Activated T-cell treated with anti-CD3 and anti-CD28 coated beads, Interleukin-2, amount 50 U/mL, for 72 hours (primary cell): ENCODE measurements at regions not wholly inside any gene's neighbourhood (a gene's known extent, or its start where the extent isn't known, plus 50 kb on each side); places are given as distances from the start of the nearest gene placed in this dataset.

Experiments used
- ATAC-seq, 2 donors: fragments of 150-1000 bp; cut with Tn5 transposase; replicated peaks in 1 of 2; 2 replicates each; pipeline ENCODE4 v1.10.0; 2021; ENCODE audit warnings: moderate library complexity in 2 of 2, mild to moderate bottlenecking in 1 of 2
- DNase-seq, 2 donors: peaks; one replicate each; pipeline ENCODE4 v3.0.0; 2021 to 2022; ENCODE audit warnings: mixed read lengths in 1 of 2
- H3K27ac Mint-ChIP-seq: one replicate; pipeline ENCODE4 v1.8.0; 2022; ENCODE audit warnings: mild to moderate bottlenecking, moderate library complexity, mixed read lengths
- H3K27me3 Mint-ChIP-seq: one replicate; pipeline ENCODE4 v1.8.0; 2022; ENCODE audit warnings: low read depth, mixed read lengths
- H3K36me3 Mint-ChIP-seq, 2 donors: one replicate each; pipeline ENCODE4 v1.8.0; 2022; ENCODE audit warnings: mixed read lengths in 2 of 2, mild to moderate bottlenecking in 1 of 2; ENCODE audit not compliant: insufficient read depth in 2 of 2
- H3K4me1 Mint-ChIP-seq: one replicate; pipeline ENCODE4 v1.8.0; 2022; ENCODE audit warnings: low read depth, mixed read lengths
- H3K4me3 Mint-ChIP-seq, 2 donors: one replicate each; pipeline ENCODE4 v1.8.0; 2022; ENCODE audit warnings: mild to moderate bottlenecking in 2 of 2, mixed read lengths in 2 of 2, moderate library complexity in 2 of 2
- H3K9me3 Mint-ChIP-seq, 2 donors: one replicate each; pipeline ENCODE4 v1.8.0; 2022; ENCODE audit warnings: mixed read lengths in 2 of 2

DNA sequence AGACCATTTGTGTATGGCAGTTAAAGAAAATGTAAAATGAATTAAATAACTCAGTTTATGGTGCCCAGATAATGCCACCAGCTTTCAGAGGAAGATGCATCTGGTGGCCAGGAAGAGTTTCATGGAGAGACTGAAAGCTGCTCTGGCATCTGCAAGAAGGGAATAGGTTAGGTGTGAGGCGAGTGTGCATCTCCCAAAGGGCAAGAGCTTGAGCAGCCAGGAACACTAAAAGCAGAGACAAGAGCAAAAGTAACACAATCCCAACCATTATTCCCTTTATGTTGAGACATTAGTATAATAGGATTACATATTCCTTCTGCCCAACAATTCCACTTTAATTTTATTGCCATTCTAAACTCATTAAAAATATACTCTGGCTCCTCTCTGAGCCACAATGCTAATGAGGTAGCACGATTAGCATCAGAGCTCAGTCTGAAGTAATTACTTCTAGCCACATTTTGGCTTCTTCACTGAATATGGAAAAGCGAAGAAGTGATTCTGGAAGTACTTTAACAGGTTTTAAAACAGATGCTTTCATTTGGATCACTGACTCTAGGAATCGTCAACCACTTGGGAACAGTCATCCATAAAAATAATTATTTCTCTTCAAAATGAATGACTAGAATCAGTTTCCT, 309.4 kb upstream of the TMTC1 start:
- ATAC-seq (no peak), DNase-seq (no peak)
- no peaks in the 10 kb centered on the region for H3K4me1 Mint-ChIP-seq
- H3K9me3 Mint-ChIP-seq, result no peaks in the 10 kb centered on the region
- no peak overlapping the region for H3K4me3 Mint-ChIP-seq
- no peak overlapping the region for H3K27ac Mint-ChIP-seq
- H3K27me3 Mint-ChIP-seq, result no peaks in the 10 kb centered on the region
- H3K36me3 Mint-ChIP-seq, result no peaks in the 10 kb centered on the region

DNA sequence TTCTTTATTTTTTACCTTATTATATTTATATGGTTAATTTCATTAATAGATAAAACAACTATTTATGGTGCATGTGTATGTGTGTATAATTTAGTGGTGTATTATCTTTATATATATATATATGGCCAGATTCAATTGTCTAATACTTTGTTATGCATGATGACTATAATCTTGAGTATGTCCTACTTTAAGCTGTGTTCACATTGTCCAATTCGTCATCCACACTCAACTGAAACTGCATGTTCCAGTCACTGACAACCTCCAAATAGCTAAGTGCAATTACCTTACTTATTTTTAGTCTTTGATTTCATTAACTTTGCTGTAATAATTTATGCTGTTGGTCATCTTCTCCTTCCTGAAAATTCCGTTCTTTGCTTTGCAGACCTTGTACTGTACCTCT, 306.5 kb upstream of the TMTC1 start:
- no peaks in the 10 kb centered on the region for H3K27me3 Mint-ChIP-seq
- ATAC-seq (no peak), DNase-seq (no peak)
- no peak overlapping the region for H3K4me3 Mint-ChIP-seq
- H3K4me1 Mint-ChIP-seq, result no peaks in the 10 kb centered on the region
- H3K9me3 Mint-ChIP-seq, result no peaks in the 10 kb centered on the region
- H3K36me3 Mint-ChIP-seq, result no peaks in the 10 kb centered on the region
- no peak overlapping the region for H3K27ac Mint-ChIP-seq

DNA sequence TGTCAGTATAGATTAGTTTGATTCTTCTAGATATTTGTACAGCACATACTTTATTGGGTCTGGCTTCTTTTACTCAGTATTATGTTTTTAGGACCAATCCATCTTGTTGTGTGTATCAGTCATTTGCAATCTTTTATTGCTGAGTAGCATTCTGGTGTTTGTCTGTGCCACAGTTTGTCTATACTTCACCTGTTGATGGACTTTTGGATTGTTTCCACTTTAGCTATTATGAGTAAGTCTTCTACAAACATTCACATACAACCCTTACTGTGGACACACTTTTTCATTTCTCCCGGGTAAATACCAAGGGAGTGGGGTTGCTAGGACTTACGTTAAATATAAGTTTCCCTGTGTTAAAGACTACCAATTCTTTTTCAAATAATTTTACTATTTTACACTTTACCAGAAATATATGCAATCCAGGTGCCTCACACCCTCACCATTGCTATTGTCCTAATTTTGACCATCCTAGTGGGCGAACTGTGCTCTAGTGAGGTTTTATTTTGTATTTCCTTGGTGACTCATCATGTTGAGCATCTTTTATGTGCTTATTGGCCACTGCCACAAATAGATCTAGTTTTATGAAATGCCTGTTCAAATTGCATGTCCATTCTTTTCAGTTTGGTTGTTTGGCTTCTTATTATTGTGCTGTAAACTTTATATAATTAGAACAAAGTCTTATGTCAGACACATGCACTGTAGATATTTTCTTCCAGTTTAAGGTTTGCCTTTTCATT, 304.7 kb upstream of the TMTC1 start:
- no peak overlapping the region for H3K27ac Mint-ChIP-seq

DNA sequence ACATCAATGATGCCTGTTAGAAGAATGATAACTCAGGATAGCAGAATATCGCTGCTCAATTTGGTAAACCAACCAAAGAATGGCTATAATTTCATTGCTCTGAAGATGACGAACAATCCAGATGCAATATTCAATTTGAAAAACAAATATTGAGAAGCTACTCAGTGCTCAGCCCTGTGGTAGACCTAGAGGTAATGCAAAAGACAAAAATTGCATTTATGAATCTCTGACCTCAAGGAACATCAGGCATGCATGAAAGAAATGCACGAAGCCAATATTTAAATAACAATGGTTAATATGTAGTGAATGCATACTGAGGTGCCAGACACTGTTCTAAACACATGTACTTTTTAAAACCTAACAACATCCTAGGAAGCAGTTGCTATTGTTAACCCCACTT, 298.6 kb upstream of the TMTC1 start:
- H3K9me3 Mint-ChIP-seq, result peaks cover 0 to 7% of the 10 kb centered on the region in 2 donors
- no peak for DNase-seq
- no peaks in the 10 kb centered on the region for H3K27me3 Mint-ChIP-seq
- no peak overlapping the region for H3K4me3 Mint-ChIP-seq
- no peaks in the 10 kb centered on the region for H3K4me1 Mint-ChIP-seq
- ATAC-seq, result no peak
- no peaks in the 10 kb centered on the region for H3K36me3 Mint-ChIP-seq
- H3K27ac Mint-ChIP-seq, result no peak overlapping the region

More for the DNA sequence above, 304.7 kb upstream of the TMTC1 start:
- no peaks in the 10 kb centered on the region for H3K9me3 Mint-ChIP-seq
- H3K4me1 Mint-ChIP-seq, result no peaks in the 10 kb centered on the region
- H3K27me3 Mint-ChIP-seq, result no peaks in the 10 kb centered on the region
- DNase-seq (no peak), ATAC-seq (no peak)
- no peak overlapping the region for H3K4me3 Mint-ChIP-seq
- H3K36me3 Mint-ChIP-seq, result no peaks in the 10 kb centered on the region

DNA sequence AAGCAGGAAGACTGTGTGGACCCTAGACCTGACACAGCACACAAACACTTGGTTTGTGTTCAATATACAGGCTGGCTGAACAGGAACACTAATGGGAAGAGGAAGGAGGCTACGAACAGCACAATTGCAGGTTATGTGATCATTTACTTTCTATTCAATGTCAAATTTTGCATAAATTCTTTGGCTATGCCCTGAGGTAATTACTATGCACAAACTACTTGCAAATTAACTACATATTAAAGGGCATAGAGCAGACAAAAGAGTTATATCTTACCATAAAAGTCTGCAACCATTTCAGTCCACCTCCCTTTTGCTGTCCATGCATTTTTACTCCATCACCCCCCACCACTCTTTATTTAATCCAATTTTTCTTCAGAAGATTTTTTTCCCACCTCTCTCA, 291.2 kb upstream of the TMTC1 start:
- Mint-ChIP-seq H3K27ac (no peak overlapping the region), H3K4me1 (no peaks in the 10 kb centered on the region), H3K36me3 (no peaks in the 10 kb centered on the region), H3K27me3 (no peaks in the 10 kb centered on the region), H3K9me3 (peaks cover 1 to 3% of the 10 kb centered on the region in 2 donors), H3K4me3 (no peak overlapping the region)
- ATAC-seq, result no peak
- DNase-seq, result no peak

DNA sequence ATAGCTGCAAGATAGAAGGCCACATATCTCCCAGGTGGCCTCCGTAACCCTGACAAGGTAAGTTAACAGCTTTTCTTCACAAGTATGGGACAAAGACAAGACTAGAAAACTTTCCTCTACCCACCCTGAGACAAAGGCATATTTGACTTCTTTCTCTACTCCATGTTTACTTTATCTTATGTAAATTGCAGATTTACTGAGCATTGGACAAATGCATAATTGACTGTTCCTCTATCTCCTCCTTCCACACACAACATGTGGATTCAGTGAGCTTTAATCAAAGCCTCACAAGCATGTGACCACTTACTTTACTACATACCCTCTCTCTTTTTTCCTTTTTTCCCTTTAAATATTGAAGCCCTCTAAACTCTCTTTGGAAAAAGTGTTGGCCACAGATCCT, 289.1 kb upstream of the TMTC1 start:
- no peaks in the 10 kb centered on the region for H3K4me1 Mint-ChIP-seq
- H3K36me3 Mint-ChIP-seq, result no peaks in the 10 kb centered on the region
- no peak overlapping the region for H3K27ac Mint-ChIP-seq
- ATAC-seq, result no peak
- DNase-seq, result no peak
- no peaks in the 10 kb centered on the region for H3K27me3 Mint-ChIP-seq
- no peak overlapping the region for H3K4me3 Mint-ChIP-seq
- H3K9me3 Mint-ChIP-seq, result peaks cover 0 to 1% of the 10 kb centered on the region in 2 donors

DNA sequence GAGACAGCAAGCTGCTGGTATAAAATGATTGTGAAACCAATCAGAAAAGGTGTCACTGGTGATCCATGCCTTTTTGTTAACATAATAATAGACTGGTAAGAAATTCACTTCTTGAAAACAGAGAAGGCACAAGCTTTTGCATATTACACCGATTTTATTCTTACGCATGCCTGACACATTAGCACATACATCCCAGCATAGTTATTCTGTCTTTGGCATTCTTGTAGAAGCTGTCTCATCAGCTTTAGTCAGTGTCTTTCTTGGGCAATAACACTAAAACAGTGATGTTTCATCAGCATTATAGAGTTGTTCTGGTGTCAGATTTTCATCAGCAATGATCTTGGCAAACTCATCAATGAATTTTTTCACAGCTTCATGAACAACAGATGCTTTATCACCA, 283.4 kb upstream of the TMTC1 start:
- Mint-ChIP-seq H3K36me3 (no peaks in the 10 kb centered on the region), H3K4me3 (no peak overlapping the region), H3K9me3 (no peaks in the 10 kb centered on the region), H3K27me3 (no peaks in the 10 kb centered on the region), H3K27ac (no peak overlapping the region), H3K4me1 (no peaks in the 10 kb centered on the region)
- ATAC-seq, result no peak
- DNase-seq, result no peak

DNA sequence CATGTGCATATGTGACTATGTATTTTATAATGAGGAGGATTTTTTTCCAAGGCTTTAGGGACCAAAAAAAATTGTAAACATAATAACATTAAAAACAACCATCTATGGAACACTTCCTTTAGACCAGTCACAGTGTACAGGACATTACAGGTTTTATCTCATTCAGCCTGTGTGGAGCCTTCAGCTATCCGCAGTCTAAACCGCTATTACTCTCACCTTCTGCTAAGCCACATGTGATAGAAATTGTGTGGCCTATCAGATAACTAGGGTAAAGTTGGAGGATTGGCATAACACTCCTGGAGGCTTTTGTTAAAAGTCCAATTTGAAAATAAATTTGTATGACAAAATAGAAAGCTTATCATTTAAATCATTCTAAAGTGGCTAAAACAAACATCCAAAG, 281.2 kb upstream of the TMTC1 start:
- H3K27me3 Mint-ChIP-seq, result no peaks in the 10 kb centered on the region

DNA sequence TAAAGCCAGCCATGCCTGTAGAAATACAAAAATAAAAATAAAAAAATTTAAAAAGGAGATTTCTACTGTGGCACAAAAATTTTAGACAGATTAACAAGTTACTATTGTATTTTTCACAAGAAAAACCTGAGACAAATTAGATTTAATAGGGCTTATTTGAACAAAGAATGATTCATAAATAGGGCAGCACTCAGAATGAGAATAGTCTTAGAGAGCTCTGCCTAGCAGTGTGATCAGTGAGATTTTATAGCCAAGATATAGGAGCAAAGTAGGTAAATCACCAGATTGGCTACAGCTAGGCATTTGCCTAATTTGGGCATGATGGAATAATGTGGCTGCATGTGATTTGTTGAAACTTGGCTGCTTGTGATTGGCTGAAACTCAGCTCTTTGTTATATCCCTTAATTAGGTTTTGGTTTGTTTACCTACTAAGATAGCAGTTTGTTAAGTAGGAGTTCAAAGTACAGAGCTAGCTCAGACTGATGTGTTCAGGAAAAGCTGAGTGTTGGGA, 279.7 kb upstream of the TMTC1 start:
- H3K9me3 Mint-ChIP-seq, result no peaks in the 10 kb centered on the region
- ATAC-seq, result no peak
- H3K4me3 Mint-ChIP-seq, result no peak overlapping the region
- H3K36me3 Mint-ChIP-seq, result no peaks in the 10 kb centered on the region
- H3K4me1 Mint-ChIP-seq, result no peaks in the 10 kb centered on the region
- no peaks in the 10 kb centered on the region for H3K27me3 Mint-ChIP-seq
- no peak overlapping the region for H3K27ac Mint-ChIP-seq
- DNase-seq, result no peak

More for the DNA sequence above, 281.2 kb upstream of the TMTC1 start:
- H3K4me1 Mint-ChIP-seq, result no peaks in the 10 kb centered on the region
- no peak overlapping the region for H3K4me3 Mint-ChIP-seq
- DNase-seq (no peak), ATAC-seq (no peak)
- no peaks in the 10 kb centered on the region for H3K36me3 Mint-ChIP-seq
- H3K27ac Mint-ChIP-seq, result no peak overlapping the region
- no peaks in the 10 kb centered on the region for H3K9me3 Mint-ChIP-seq

DNA sequence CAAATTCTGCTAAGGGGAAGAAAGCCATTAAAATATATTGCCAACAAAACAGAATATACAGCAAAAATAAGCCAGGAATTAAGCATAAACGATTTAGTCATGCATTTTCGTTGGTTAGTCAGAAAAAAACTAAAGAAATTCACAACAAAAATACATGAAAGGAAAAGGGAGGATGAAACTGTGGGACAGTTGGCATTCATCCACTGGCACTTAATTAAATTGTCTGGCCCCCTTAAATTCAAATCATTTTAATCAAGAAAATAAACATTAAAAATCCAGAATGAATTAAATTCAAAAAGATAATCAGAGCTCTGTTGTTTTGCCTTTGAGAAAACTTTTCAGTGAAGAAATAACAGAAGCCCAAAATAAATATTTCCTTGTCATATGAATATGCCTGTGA, 264.6 kb upstream of the TMTC1 start:
- DNase-seq (no peak), ATAC-seq (no peak)
- Mint-ChIP-seq H3K27me3 (no peaks in the 10 kb centered on the region), H3K36me3 (no peaks in the 10 kb centered on the region), H3K27ac (no peak overlapping the region), H3K9me3 (peaks cover 5 to 8% of the 10 kb centered on the region in 2 donors), H3K4me1 (no peaks in the 10 kb centered on the region), H3K4me3 (no peak overlapping the region)

DNA sequence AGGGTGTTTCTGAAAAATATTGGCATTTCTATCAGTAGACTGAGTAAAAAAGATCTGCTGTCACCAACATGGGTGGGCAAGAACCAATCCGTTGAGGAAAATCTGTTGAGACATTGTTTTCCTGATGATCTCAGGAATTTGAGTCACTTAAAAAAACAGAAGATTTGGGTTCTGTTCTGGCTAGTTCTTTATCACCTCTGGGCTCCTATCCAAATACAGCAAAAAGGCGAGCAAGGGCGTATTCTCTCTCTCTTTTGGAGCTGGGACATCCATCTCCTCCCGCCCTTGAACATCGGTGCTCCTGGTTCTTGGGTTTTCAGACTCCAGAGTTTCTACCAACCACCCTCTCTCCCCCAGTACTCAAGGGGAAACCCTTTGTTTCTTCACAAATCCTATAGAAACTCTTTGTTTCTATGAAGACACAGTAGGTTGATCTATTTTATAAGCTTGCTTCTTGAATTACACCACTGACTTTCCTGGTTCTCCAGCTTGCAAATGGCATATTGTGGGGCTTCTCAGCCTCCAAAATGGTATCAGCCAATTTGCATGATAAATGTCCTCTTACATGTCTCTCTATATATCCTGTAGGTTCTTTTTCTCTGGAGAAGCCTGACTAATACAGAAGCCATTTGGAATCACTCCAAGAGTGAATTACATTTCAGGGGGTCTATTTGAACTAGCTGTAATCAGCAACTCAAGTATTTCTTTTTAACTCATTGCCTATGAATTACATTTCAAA, 263.9 kb upstream of the TMTC1 start:
- H3K4me1 Mint-ChIP-seq, result no peaks in the 10 kb centered on the region
- ATAC-seq (no peak), DNase-seq (no peak)
- H3K9me3 Mint-ChIP-seq, result peaks cover 5 to 8% of the 10 kb centered on the region in 2 donors
- no peak overlapping the region for H3K4me3 Mint-ChIP-seq
- H3K27me3 Mint-ChIP-seq, result no peaks in the 10 kb centered on the region
- no peaks in the 10 kb centered on the region for H3K36me3 Mint-ChIP-seq
- H3K27ac Mint-ChIP-seq, result no peak overlapping the region

DNA sequence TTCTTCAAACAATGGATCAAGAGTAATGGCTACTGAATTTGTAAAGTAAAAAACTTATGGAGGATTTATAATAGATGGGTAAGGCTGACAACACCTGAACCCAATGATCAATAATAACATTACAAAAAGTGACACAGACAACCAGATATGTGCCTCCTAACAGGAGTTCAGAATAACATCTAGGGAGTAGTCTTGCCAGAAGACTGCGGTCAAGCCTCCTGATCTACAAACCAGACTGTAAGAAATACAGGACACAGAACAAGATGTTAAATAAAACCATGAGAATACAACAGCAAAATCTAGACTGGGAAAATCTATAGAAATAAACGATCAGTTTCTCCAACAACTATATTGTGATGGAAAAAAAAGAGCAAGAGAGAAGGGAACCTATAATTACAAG, 262.6 kb upstream of the TMTC1 start:
- no peaks in the 10 kb centered on the region for H3K27me3 Mint-ChIP-seq
- H3K36me3 Mint-ChIP-seq, result no peaks in the 10 kb centered on the region
- no peaks in the 10 kb centered on the region for H3K4me1 Mint-ChIP-seq
- H3K27ac Mint-ChIP-seq, result no peak overlapping the region
- DNase-seq, result no peak
- peaks cover 5 to 8% of the 10 kb centered on the region in 2 donors for H3K9me3 Mint-ChIP-seq
- no peak for ATAC-seq
- no peak overlapping the region for H3K4me3 Mint-ChIP-seq

DNA sequence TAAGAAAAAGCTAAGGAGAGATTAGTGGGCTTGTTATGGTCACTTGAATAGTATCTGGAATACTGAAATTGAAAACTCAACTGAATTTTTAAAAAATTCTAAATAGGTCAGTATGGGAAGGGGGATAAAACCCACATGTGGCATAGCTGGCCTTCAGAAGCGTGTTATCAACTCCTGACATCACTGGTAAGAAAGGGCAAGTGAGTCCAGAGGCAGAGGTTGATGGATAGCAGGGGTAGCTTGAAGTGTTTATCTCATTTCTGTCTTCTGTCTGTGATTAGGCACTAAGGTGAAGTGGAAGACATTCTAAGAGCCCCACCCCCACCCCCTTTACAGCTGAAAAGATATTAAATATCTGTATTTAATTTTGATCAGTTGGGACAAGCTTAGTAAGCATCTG, 261.4 kb upstream of the TMTC1 start:
- H3K4me1 Mint-ChIP-seq, result no peaks in the 10 kb centered on the region
- no peak overlapping the region for H3K27ac Mint-ChIP-seq
- no peaks in the 10 kb centered on the region for H3K36me3 Mint-ChIP-seq
- DNase-seq (no peak), ATAC-seq (no peak)
- no peak overlapping the region for H3K4me3 Mint-ChIP-seq
- H3K9me3 Mint-ChIP-seq, result peaks cover 9 to 10% of the 10 kb centered on the region in 2 donors
- H3K27me3 Mint-ChIP-seq, result no peaks in the 10 kb centered on the region
